GM18520 (cell line): ENCODE measurements at regions not wholly inside any gene's neighbourhood (a gene's known extent, or its start where the extent isn't known, plus 50 kb on each side); places are given as distances from the start of the nearest gene placed in this dataset.
"Not testable (repeated sequence)": the region's sequence is repeated elsewhere in the genome, so short reads cannot be mapped to it uniquely, and the experiment has no call there.

Experiments used
- ATAC-seq: cut with Tn5 transposase; IDR thresholded peaks from one replicate; pipeline ENCODE4 v1.9.1; 2021; ENCODE audit not compliant: unreplicated experiment

GRCh38 chr9:17083258-17083657 is 51.6 kb upstream of the CNTLN start:
- no peak for ATAC-seq

GRCh38 chr9:17082343-17083064 is 52.3 kb upstream of the CNTLN start:
- ATAC-seq: no peak

- no peak for ATAC-seq
Observed at GRCh38 chr9:17081814-17082213, 53.0 kb upstream of the CNTLN start.

GRCh38 chr9:17081351-17081750 is 53.5 kb upstream of the CNTLN start:
- no peak for ATAC-seq

GRCh38 chr9:17075758-17076485 is 58.9 kb upstream of the CNTLN start:
- no peak for ATAC-seq

GRCh38 chr9:17075146-17075757 is 59.6 kb upstream of the CNTLN start:
- no peak for ATAC-seq

- ATAC-seq: not testable (repeated sequence)
Observed at GRCh38 chr9:17072563-17072962, 62.3 kb upstream of the CNTLN start.

DNA sequence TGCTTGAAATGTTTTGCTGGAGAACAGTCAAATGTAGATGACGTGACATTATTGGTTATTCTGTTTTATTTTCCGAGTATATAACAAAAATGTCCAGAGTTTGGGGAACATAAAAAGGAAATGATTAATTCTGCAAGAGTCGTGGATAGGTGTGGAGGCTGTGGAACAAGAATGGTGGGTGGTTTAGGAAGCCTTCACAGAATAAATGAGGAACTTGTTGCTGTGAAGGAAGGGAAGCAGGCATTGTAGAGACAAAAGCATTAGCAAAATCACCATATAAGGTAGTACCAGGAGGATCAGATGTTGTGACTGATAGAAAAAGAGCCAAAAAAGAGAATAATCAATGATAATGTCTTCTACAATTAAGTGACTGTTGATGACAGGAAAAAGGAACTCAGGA is 66.2 kb upstream of the CNTLN start:
- ATAC-seq: no peak

DNA sequence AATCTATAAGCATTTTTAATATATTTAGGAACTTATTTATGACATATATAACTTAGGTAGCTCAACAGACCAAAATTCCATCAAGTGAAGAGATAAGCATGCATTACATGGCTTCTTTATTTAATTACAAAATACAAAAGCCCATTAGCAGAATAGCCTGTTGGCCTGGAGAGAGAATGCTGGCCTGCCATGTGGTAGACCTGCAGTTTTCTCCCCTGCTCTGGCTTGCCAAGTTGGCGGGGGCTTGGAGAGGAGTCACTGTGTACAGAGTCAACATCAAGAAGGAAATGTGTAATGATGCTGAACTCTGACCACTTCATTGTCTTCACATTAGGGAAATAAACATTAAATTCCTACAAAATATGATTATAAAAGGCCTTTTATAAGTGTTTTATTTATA is 69.8 kb upstream of the CNTLN start:
- no peak for ATAC-seq

GRCh38 chr9:17064558-17064957 is 70.3 kb upstream of the CNTLN start:
- ATAC-seq: no peak

- ATAC-seq: peak; percentile 53
Observed at GRCh38 chr9:17063535-17064135, 71.2 kb upstream of the CNTLN start.

DNA sequence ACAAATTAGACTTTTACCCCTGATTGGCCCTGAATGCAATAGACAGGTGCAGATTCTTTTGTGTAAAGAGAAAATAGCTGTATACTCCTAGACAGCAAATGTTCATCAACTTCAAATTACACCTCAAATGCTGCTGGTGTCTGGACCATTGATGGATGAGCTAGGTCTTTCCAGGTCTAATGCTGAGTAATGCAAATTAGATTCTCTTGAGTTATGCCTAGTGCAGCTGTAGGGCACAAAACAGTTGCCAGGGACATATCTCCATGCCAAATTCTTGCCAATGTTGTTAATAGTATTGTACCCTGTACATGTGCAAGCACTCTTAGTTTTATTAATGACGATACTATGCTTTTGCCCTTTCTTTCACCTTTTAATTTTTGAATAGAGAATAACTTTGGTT is 72.3 kb upstream of the CNTLN start:
- no peak for ATAC-seq

GRCh38 chr9:17060450-17060849 is 74.4 kb upstream of the CNTLN start:
- no peak for ATAC-seq

- no peak for ATAC-seq
Observed at GRCh38 chr9:17059465-17059864, 75.4 kb upstream of the CNTLN start.

GRCh38 chr9:17057729-17058128 is 77.1 kb upstream of the CNTLN start:
- ATAC-seq: no peak

DNA sequence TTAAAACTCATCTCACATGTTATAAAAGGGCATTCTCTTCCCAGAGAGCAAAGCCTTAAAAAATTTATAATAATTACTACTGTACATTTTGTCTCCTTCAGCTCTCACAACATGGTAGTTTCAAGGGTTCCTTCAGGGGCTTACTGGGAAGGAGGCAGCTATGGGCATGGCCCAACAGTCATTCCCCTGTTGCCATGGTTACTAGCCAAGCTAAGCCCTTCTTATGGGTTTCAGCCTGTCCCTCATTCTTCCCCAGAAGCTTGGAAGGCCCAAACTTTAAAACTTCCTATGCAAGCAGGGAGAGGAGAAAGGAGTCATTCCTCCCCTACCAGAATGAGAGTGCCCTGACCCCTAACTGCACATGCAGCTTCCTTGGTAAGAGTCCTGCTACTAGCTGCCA is 82.2 kb upstream of the CNTLN start:
- no peak for ATAC-seq

- ATAC-seq: no peak
Observed at GRCh38 chr9:17045381-17045940, 89.4 kb upstream of the CNTLN start.

GRCh38 chr9:17031546-17031945 is 103.3 kb upstream of the CNTLN start:
- ATAC-seq: no peak

DNA sequence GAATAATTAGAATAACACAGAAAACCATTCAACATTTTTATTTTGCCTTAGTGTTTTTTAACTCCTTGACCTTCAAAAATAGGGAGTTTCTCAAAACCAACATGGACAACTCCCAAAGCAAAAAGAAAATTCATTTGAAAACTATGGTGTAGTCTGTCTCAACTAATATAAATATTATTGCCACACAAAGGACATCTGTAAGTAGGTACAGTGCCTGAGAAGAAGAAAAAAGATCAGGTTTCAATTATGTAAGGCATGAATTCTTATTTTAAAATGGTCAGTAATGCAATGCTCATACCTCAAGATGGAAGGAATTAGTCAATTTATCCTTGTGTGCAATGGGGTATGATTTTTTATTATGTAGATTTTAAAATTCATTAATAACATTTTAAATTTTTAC is 109.6 kb upstream of the CNTLN start:
- no peak for ATAC-seq

GRCh38 chr9:17024129-17024528 is 110.7 kb upstream of the CNTLN start:
- ATAC-seq: no peak

- no peak for ATAC-seq
Observed at GRCh38 chr9:17021387-17021970, 113.4 kb upstream of the CNTLN start.
